ENCODE measurements at regions not wholly inside any gene's neighbourhood (a gene's known extent, or its start where the extent isn't known, plus 50 kb on each side); places are given as distances from the start of the nearest gene placed in this dataset.

GRCh38 chr4:65018313-65018712 lies 609.1 kb upstream of the TECRL start:
- intact Hi-C loops (cut with DNase I): no loop called here
- H3K4me3 ChIP-seq (ENCODE audit: low read length in 3 of 3): no peak overlapping the region
- peak in 1 of 5 donors; percentile 7 for DNase-seq
- H3K4me1 ChIP-seq (ENCODE audit: control insufficient read depth in 2 of 3, insufficient read depth in 2 of 3, low read depth in 1 of 3, low read length in 3 of 3): no peaks in the 10 kb centered on the region
- H3K27me3 ChIP-seq (ENCODE audit: control insufficient read depth, insufficient read depth, low read length): no peaks in the 10 kb centered on the region
- H3K27ac ChIP-seq (ENCODE audit: low read depth in 2 of 2, low read length in 2 of 2): no peak overlapping the region
- no peak for FAIRE-seq
- H3K9ac ChIP-seq (ENCODE audit: low read length in 3 of 3): no peak overlapping the region
- TF ChIP-seq, protein P1, sequence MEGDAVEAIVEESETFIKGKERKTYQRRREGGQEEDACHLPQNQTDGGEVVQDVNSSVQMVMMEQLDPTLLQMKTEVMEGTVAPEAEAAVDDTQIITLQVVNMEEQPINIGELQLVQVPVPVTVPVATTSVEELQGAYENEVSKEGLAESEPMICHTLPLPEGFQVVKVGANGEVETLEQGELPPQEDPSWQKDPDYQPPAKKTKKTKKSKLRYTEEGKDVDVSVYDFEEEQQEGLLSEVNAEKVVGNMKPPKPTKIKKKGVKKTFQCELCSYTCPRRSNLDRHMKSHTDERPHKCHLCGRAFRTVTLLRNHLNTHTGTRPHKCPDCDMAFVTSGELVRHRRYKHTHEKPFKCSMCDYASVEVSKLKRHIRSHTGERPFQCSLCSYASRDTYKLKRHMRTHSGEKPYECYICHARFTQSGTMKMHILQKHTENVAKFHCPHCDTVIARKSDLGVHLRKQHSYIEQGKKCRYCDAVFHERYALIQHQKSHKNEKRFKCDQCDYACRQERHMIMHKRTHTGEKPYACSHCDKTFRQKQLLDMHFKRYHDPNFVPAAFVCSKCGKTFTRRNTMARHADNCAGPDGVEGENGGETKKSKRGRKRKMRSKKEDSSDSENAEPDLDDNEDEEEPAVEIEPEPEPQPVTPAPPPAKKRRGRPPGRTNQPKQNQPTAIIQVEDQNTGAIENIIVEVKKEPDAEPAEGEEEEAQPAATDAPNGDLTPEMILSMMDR (IDR thresholded peaks at IDR 0.05; ENCODE audit: borderline replicate concordance, extremely low read depth, insufficient read depth): no peak
- no peaks in the 10 kb centered on the region for H3K9me3 ChIP-seq (ENCODE audit: control insufficient read depth in 2 of 3, insufficient read depth in 1 of 3, low read length in 3 of 3)
- no peaks in the 10 kb centered on the region for H3K36me3 ChIP-seq (ENCODE audit: control insufficient read depth in 2 of 3, insufficient read depth in 3 of 3, low read length in 3 of 3)

GRCh38 chr4:65014078-65014477 lies 604.8 kb upstream of the TECRL start:
- TF ChIP-seq, protein P1 (IDR thresholded peaks at IDR 0.05; ENCODE audit: borderline replicate concordance, extremely low read depth, insufficient read depth): no peak
- Histone ChIP-seq H3K9ac (ENCODE audit: low read length in 3 of 3) (no peak overlapping the region), H3K4me1 (ENCODE audit: control insufficient read depth in 2 of 3, insufficient read depth in 2 of 3, low read depth in 1 of 3, low read length in 3 of 3) (no peaks in the 10 kb centered on the region), H3K4me3 (ENCODE audit: low read length in 3 of 3) (no peak overlapping the region), H3K27me3 (ENCODE audit: control insufficient read depth, insufficient read depth, low read length) (no peaks in the 10 kb centered on the region), H3K27ac (ENCODE audit: low read depth in 2 of 2, low read length in 2 of 2) (no peak overlapping the region), H3K36me3 (ENCODE audit: control insufficient read depth in 2 of 3, insufficient read depth in 3 of 3, low read length in 3 of 3) (no peaks in the 10 kb centered on the region), H3K9me3 (ENCODE audit: control insufficient read depth in 2 of 3, insufficient read depth in 1 of 3, low read length in 3 of 3) (no peaks in the 10 kb centered on the region)
- FAIRE-seq (no peak), DNase-seq (peak in 1 of 5 donors; percentile 46)
- intact Hi-C loops (cut with DNase I): no loop called here

DNA sequence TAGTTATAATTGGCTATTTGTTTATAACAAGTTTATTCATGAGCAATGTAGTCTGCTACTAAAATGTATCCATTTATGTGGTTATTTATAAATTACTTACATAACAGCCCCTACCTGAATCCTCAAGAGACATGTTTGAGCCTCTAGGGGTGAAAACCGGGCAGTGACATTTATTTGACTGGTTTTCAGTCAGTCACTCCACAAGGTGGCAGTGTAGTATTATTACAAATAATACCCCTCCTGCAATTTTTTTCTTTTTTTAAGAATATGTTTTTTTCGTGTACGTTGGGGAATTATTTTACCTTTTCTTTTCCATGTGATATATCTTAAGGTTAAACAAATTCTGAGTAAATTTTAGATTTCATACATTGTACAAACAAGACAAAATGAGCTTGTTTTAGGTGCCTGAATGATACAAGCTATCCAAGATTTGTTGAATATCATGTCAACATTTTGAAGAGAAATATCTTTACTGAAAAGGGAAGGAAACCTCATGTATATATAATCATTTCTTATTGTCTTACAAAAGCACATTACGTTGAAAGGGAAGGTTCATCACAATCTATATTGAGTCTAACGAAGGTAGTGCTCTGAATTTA lies 598.7 kb upstream of the TECRL start:
- no peak overlapping the region for H3K27ac ChIP-seq (ENCODE audit: low read depth in 2 of 2, low read length in 2 of 2)
- peak in 2 of 5 donors; percentile 43 to 46 for DNase-seq
- no peak for FAIRE-seq
- no peak overlapping the region for H3K4me3 ChIP-seq (ENCODE audit: low read length in 3 of 3)
- intact Hi-C loops (cut with DNase I): no loop called here
- no peaks in the 10 kb centered on the region for H3K27me3 ChIP-seq (ENCODE audit: control insufficient read depth, insufficient read depth, low read length)
- no peaks in the 10 kb centered on the region for H3K9me3 ChIP-seq (ENCODE audit: control insufficient read depth in 2 of 3, insufficient read depth in 1 of 3, low read length in 3 of 3)
- no peaks in the 10 kb centered on the region for H3K36me3 ChIP-seq (ENCODE audit: control insufficient read depth in 2 of 3, insufficient read depth in 3 of 3, low read length in 3 of 3)
- TF ChIP-seq, protein P1 (IDR thresholded peaks at IDR 0.05; ENCODE audit: borderline replicate concordance, extremely low read depth, insufficient read depth): no peak
- no peak overlapping the region for H3K9ac ChIP-seq (ENCODE audit: low read length in 3 of 3)
- H3K4me1 ChIP-seq (ENCODE audit: control insufficient read depth in 2 of 3, insufficient read depth in 2 of 3, low read depth in 1 of 3, low read length in 3 of 3): no peaks in the 10 kb centered on the region

DNA sequence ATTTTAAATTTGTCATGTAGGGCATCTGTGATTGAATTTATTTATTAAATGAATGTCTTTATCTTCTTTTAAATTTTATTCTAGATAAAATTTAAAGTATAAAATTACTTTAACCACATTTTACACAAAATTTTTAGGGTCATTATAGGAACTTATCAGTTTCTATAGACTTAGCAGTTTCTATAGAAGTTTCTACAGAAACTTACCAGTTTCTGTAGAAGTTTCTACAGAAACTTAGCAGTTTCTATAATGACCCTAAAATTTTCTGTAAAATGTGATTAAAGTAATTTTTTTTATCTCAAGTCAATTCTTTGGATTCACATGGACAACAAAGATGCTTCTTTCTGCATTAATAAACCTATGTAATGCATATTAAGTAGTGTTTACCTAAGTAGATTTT lies 565.9 kb upstream of the TECRL start:
- peak; percentile 6 for FAIRE-seq
- DNase-seq: no peak
- intact Hi-C loops (cut with DNase I): no loop called here
- Histone ChIP-seq H3K4me1 (ENCODE audit: control insufficient read depth in 2 of 3, insufficient read depth in 2 of 3, low read depth in 1 of 3, low read length in 3 of 3) (no peaks in the 10 kb centered on the region), H3K27me3 (ENCODE audit: control insufficient read depth, insufficient read depth, low read length) (no peaks in the 10 kb centered on the region), H3K4me3 (ENCODE audit: low read length in 3 of 3) (no peak overlapping the region), H3K9ac (ENCODE audit: low read length in 3 of 3) (no peak overlapping the region), H3K27ac (ENCODE audit: low read depth in 2 of 2, low read length in 2 of 2) (no peak overlapping the region), H3K9me3 (ENCODE audit: control insufficient read depth in 2 of 3, insufficient read depth in 1 of 3, low read length in 3 of 3) (no peaks in the 10 kb centered on the region), H3K36me3 (ENCODE audit: control insufficient read depth in 2 of 3, insufficient read depth in 3 of 3, low read length in 3 of 3) (no peaks in the 10 kb centered on the region)
- TF ChIP-seq, protein P1 (IDR thresholded peaks at IDR 0.05; ENCODE audit: borderline replicate concordance, extremely low read depth, insufficient read depth): no peak

Measured in kidney (tissue), 13 donors.